Activated naive CD8-positive, alpha-beta T cell (primary cell): ENCODE measurements at regions not wholly inside any gene's neighbourhood (a gene's known extent, or its start where the extent isn't known, plus 50 kb on each side); places are given as distances from the start of the nearest gene placed in this dataset.
"Not testable (repeated sequence)": the region's sequence is repeated elsewhere in the genome, so short reads cannot be mapped to it uniquely, and the experiment has no call there.

ENCODE experiments used
- H3K27ac Mint-ChIP-seq: one replicate; pipeline ENCODE4 v1.8.0; 2021; ENCODE audit warnings: mixed read lengths
- H3K27me3 Mint-ChIP-seq: one replicate; pipeline ENCODE4 v1.8.0; 2021; ENCODE audit warnings: mixed read lengths
- H3K36me3 Mint-ChIP-seq: one replicate; pipeline ENCODE4 v1.8.0; 2021; ENCODE audit warnings: mixed read lengths
- H3K4me1 Mint-ChIP-seq: one replicate; pipeline ENCODE4 v1.8.0; 2021; ENCODE audit warnings: low read depth, mixed read lengths
- H3K4me3 Mint-ChIP-seq: one replicate; pipeline ENCODE4 v1.8.0; 2021; ENCODE audit warnings: mild to moderate bottlenecking, mixed read lengths
- H3K9me3 Mint-ChIP-seq: one replicate; pipeline ENCODE4 v1.8.0; 2021; ENCODE audit warnings: low read depth, mixed read lengths

DNA sequence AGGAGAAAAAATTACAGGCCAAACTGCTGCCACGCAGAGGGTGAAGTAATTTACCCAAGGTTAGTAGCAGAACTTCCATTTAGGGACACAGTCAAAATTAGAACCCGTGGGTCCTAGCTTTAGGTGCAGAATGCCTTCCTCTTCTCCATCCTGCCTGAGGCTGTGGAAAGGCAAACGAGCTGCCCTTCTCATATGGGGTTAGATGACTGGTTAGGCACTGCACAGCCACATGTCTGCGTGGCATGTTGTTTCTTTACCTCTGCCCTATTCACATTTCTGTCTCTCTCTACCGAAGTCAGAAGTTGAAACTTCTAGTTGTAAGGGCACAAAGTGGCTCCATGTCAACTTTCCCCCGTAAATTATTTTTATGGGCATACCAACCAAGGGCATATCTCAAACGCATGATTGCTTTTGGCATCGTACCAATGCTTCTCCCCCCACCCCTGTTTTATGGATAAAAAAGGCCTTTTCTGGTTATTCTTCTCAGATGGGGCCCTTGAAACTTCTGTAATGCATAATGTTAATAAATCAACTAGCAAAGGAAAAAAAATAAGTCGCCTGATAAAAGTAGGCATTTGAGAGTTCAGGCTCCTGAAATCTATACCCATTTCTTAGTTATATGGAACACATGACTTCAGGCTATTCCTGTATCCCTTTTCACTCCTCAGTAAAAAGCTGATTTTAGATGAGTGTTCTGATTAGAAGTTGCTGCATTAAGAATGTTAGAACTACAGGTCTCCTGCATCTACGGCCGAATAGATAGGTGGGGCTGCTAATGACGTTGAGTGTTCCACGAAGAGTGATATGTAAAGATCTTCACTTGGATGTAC, 139.6 kb upstream of the NRIP1 start:
- Mint-ChIP-seq H3K4me3 (no peak overlapping the region), H3K36me3 (no peaks in the 10 kb centered on the region), H3K4me1 (no peaks in the 10 kb centered on the region), H3K27ac (no peak overlapping the region), H3K9me3 (no peaks in the 10 kb centered on the region), H3K27me3 (peaks cover 12% of the 10 kb centered on the region)

GRCh38 chr21:15204970-15205286, 140.1 kb upstream of the NRIP1 start:
- no peaks in the 10 kb centered on the region for H3K4me1 Mint-ChIP-seq
- H3K9me3 Mint-ChIP-seq = no peaks in the 10 kb centered on the region
- no peak overlapping the region for H3K27ac Mint-ChIP-seq
- no peaks in the 10 kb centered on the region for H3K36me3 Mint-ChIP-seq
- H3K27me3 Mint-ChIP-seq = peaks cover 12% of the 10 kb centered on the region
- no peak overlapping the region for H3K4me3 Mint-ChIP-seq

DNA sequence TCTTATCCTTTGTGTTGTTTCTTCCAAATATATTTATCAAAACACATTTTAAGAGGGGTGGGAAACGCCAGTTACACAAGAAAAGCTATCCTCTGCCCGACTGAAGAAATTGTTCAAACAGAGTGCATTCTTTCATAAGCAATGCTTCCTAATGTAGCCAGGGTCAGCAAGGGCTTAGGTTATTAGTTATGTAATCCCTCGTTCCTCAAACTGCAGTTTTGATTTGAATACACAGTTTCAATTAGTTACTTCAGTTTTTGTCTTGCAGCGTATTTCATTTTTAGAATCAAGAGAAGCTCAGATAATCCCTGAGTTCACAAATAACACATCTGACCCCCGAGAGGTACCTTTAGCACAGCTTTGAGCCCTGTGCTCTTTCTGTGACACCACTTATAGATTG, 141.7 kb upstream of the NRIP1 start:
- Mint-ChIP-seq H3K4me1 (no peaks in the 10 kb centered on the region), H3K9me3 (no peaks in the 10 kb centered on the region), H3K4me3 (no peak overlapping the region), H3K27ac (no peak overlapping the region), H3K36me3 (no peaks in the 10 kb centered on the region), H3K27me3 (peaks cover 12% of the 10 kb centered on the region)

DNA sequence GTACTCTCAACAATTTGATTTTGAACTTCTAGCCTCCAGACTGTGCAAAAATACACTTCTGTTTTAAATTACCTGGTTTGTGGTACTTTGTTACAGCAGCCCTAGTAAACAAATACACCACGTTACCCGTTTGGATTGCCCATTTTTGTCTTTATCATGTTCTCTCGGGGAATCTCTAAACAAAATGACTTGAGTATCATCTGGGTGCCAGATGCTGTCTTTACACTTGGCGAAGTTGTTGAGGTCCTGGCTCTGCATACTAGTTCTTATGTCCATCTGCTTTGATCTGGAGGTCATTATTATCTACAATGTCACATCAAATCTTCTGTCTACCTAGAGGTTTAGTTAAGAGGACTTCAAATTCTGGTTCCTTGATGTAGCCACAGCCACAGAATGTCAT, 142.4 kb upstream of the NRIP1 start:
- Mint-ChIP-seq H3K27ac (no peak overlapping the region), H3K4me3 (no peak overlapping the region), H3K9me3 (no peaks in the 10 kb centered on the region), H3K27me3 (peaks cover 12% of the 10 kb centered on the region), H3K36me3 (no peaks in the 10 kb centered on the region), H3K4me1 (no peaks in the 10 kb centered on the region)

DNA sequence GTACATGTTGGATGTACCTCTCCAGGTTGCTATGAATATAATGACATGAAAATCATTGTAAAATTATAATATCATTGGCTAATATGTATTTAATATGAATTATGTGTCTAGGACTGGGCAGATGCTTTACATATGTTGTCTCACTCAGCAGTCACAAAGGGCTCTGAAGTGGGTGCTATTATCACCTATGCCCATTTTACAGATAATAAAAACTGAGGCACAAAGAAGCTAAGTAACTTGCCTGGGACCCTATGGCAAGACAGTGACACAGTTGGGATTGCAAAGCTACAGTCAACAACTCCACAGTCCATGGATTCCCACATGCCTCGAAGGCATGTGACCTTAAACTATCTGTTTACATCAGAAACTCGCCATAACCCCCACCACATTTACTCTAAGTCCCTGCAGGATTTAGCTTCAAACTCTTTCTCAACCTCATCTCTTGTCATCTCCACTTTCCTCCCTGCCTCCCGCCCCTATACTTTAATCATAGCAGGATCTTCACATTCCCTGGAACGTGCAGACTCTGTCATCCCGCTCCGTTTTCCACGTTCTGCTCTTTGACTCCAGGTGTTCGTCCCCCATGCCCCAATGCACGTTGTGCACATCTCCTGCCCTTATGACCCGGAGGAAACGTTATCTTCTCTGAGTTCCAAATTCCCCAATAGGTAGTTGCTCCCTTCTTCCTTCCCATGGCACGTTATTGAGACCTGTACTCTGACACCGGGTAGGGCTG, 143.0 kb upstream of the NRIP1 start:
- Mint-ChIP-seq H3K27me3 (peaks cover 9% of the 10 kb centered on the region), H3K9me3 (no peaks in the 10 kb centered on the region), H3K27ac (no peak overlapping the region), H3K4me3 (no peak overlapping the region), H3K4me1 (no peaks in the 10 kb centered on the region), H3K36me3 (no peaks in the 10 kb centered on the region)

- Mint-ChIP-seq H3K27ac (no peak overlapping the region), H3K4me1 (no peaks in the 10 kb centered on the region)
These were observed 144.0 kb upstream of the NRIP1 start for GRCh38 chr21:15208786-15209185.

GRCh38 chr21:15209224-15209623, 144.4 kb upstream of the NRIP1 start:
- no peaks in the 10 kb centered on the region for H3K36me3 Mint-ChIP-seq
- no peaks in the 10 kb centered on the region for H3K9me3 Mint-ChIP-seq
- H3K27ac Mint-ChIP-seq = no peak overlapping the region
- no peak overlapping the region for H3K4me3 Mint-ChIP-seq
- H3K27me3 Mint-ChIP-seq = peaks cover 9% of the 10 kb centered on the region
- no peaks in the 10 kb centered on the region for H3K4me1 Mint-ChIP-seq

More at GRCh38 chr21:15208786-15209185, 144.0 kb upstream of the NRIP1 start:
- H3K36me3 Mint-ChIP-seq = no peaks in the 10 kb centered on the region
- H3K4me3 Mint-ChIP-seq = no peak overlapping the region
- H3K9me3 Mint-ChIP-seq = no peaks in the 10 kb centered on the region
- H3K27me3 Mint-ChIP-seq = peaks cover 9% of the 10 kb centered on the region

- Mint-ChIP-seq H3K9me3 (no peaks in the 10 kb centered on the region), H3K4me3 (no peak overlapping the region), H3K4me1 (no peaks in the 10 kb centered on the region), H3K27me3 (peaks cover 6% of the 10 kb centered on the region), H3K27ac (no peak overlapping the region), H3K36me3 (no peaks in the 10 kb centered on the region)
These were observed 145.5 kb upstream of the NRIP1 start for GRCh38 chr21:15210235-15210678.

DNA sequence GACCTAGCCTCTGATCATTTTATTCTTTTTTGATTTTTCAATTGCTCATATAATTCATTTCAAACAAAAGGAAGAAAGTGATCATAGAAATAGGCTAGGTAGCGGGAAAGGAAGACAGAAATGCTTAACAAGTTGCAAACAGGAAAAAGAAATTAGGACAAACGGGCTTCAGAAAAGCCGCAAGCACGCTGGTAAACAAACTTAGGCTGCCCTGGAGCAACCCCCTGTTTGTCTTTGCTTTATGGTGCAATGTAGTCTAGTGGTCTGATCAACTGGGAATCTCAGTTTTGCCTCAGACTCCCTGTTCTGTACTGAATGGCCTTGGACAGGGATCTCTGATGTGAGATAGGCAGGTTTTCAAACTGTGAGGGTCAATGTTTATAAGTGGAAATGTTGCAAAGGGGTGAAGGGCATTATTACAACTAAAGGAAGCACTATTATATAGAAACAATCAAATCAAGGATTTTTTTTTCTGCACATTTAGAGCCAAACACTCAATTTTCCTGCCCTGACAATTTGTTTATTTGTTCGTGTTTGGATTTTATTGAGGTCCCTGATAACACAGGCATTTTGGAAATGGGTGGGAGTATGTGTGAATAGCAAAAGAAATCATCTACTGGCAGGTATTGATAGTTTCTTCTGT, 146.8 kb upstream of the NRIP1 start:
- no peak overlapping the region for H3K4me3 Mint-ChIP-seq

DNA sequence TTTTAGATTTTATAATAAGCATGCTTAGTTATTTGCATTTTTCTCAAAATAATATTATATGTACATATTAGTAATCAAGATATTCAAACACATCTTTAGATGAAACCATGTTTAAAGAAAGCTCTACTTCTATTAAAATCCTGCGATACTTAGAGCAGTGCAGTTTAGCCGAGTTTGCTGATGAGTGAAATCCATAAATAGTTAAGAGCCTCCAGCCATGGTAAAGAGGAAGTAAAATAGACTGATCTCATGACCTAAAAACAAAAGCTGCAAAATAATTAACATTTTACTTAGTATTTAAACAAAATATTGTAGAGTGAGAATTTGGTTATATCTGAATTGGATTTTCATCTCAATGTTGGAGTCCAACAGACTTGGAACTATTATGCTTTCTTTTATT, 147.4 kb upstream of the NRIP1 start:
- Mint-ChIP-seq H3K9me3 (no peaks in the 10 kb centered on the region), H3K4me3 (no peak overlapping the region), H3K36me3 (no peaks in the 10 kb centered on the region), H3K27ac (no peak overlapping the region), H3K4me1 (no peaks in the 10 kb centered on the region), H3K27me3 (no peaks in the 10 kb centered on the region)

More for the DNA sequence above, 146.8 kb upstream of the NRIP1 start:
- peaks cover 2% of the 10 kb centered on the region for H3K27me3 Mint-ChIP-seq
- H3K9me3 Mint-ChIP-seq = no peaks in the 10 kb centered on the region
- no peaks in the 10 kb centered on the region for H3K36me3 Mint-ChIP-seq
- no peak overlapping the region for H3K27ac Mint-ChIP-seq
- no peaks in the 10 kb centered on the region for H3K4me1 Mint-ChIP-seq

DNA sequence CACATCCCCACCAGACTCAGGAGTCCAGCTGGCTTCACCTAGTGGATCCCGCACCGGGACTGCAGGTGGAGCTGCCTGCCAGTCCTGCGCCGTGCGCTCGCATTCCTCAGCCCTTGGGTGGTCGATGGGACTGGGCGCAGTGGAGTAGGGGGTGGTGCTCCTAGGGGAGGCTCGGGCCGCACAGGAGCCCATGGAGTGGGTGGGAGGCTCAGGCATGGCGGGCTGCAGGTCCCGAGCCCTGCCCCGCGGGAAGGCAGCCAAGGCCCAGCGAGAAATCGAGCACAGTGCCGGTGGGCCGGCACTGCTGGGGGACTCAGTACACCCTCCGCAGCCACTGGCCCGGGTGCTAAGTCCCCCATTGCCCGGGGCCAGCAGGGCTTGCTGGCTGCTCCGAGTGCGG, 153.7 kb upstream of the NRIP1 start:
- not testable (repeated sequence) for H3K27ac Mint-ChIP-seq, H3K36me3 Mint-ChIP-seq, H3K9me3 Mint-ChIP-seq, H3K27me3 Mint-ChIP-seq, H3K4me1 Mint-ChIP-seq, H3K4me3 Mint-ChIP-seq

DNA sequence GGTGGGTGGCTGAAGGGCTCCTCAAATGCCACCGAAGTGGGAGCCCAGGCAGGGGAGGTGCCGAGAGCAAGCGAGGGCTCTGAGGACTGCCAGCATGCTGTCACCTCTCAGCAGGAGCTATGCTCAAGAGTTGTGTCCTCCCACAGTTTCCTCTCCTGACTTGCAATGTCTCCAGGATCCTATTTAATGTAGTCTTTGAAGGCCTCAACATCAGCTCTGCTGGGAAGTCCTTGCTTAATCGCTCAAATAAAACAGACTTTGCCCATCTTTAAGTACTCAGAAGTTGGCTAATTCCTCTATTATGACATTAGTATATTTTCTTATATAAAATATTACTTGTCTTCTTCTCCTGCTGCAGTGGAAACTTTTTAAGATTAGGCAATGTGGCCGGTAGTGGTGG, 154.2 kb upstream of the NRIP1 start:
- Mint-ChIP-seq H3K27me3 (no peaks in the 10 kb centered on the region), H3K36me3 (no peaks in the 10 kb centered on the region), H3K4me1 (no peaks in the 10 kb centered on the region), H3K9me3 (no peaks in the 10 kb centered on the region), H3K27ac (no peak overlapping the region), H3K4me3 (no peak overlapping the region)

GRCh38 chr21:15219894-15220293, 155.1 kb upstream of the NRIP1 start:
- Mint-ChIP-seq H3K4me1 (no peaks in the 10 kb centered on the region), H3K27me3 (no peaks in the 10 kb centered on the region), H3K27ac (no peak overlapping the region), H3K9me3 (no peaks in the 10 kb centered on the region), H3K4me3 (no peak overlapping the region), H3K36me3 (no peaks in the 10 kb centered on the region)

DNA sequence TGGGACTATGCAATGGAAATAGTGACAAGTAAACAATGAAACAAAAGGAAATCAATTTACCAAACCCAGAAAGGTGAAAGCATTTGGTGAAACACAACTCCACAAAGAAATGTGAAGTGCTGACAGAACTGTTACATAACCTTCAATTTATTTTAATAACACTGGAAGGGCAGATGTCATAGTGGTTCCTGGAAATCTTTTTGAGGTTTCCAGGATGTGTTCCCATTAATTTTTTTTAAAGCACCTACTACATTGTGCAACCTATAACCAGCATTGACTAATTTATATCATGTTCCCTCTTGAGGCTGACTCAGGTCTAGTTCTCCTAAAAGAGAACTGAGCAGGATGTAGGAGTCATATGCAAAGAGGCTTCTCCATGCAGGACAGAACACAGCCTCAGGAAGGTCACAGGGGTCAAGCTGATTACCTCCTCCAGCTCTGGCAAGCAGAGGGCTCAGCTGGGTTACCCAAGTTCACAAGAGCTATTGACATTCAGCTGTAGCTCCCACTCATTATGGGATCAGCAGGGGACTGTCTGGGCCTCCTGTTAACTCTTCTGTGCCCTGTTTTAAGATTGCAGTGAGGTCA, 157.1 kb upstream of the NRIP1 start:
- Mint-ChIP-seq H3K36me3 (no peaks in the 10 kb centered on the region), H3K9me3 (no peaks in the 10 kb centered on the region), H3K4me1 (no peaks in the 10 kb centered on the region), H3K27me3 (no peaks in the 10 kb centered on the region), H3K4me3 (no peak overlapping the region), H3K27ac (peak overlapping the region; percentile 66)

- Mint-ChIP-seq H3K9me3 (no peaks in the 10 kb centered on the region), H3K27me3 (no peaks in the 10 kb centered on the region), H3K36me3 (no peaks in the 10 kb centered on the region), H3K4me3 (no peak overlapping the region), H3K4me1 (no peaks in the 10 kb centered on the region), H3K27ac (no peak overlapping the region)
These were observed 157.9 kb upstream of the NRIP1 start for GRCh38 chr21:15222707-15223106.
